CD14-positive monocyte (primary cell): ENCODE measurements at regions not wholly inside any gene's neighbourhood (a gene's known extent, or its start where the extent isn't known, plus 50 kb on each side); places are given as distances from the start of the nearest gene placed in this dataset.
A peak's percentile ranks its signal among the peaks of the same experiment; 100 is the strongest.

Experiments
- DNase-seq, 3 donors: peaks; one replicate each; pipeline ENCODE4 v3.0.0-alpha.2; 2011 to 2022
- H2AFZ ChIP-seq: 2 replicates; pipeline ENCODE4 v1.6.0; 2012; ENCODE audit warnings: mild to moderate bottlenecking, low read depth, low read length, inconsistent platforms; ENCODE audit not compliant: insufficient read depth, poor library complexity, severe bottlenecking
- H3K27ac ChIP-seq, 2 donors: 1 replicate in 1 of 2; 2 replicates in 1 of 2; pipeline ENCODE4 v1.5.1; 2012 to 2013; ENCODE audit warnings: low read length in 2 of 2, control low read depth in 1 of 2, inconsistent platforms in 1 of 2, low read depth in 1 of 2, mild to moderate bottlenecking in 1 of 2
- H3K27me3 ChIP-seq, 2 donors: one replicate each; pipeline versions ENCODE4 v1.6.0 to v1.6.1; 2011 to 2013; ENCODE audit warnings: low read length in 2 of 2; ENCODE audit not compliant: control insufficient read depth in 2 of 2, insufficient read depth in 2 of 2
- H3K36me3 ChIP-seq, 2 donors: replicated peaks in 1 of 2; 1 replicate in 1 of 2; 2 replicates in 1 of 2; pipeline versions ENCODE4 v1.5.1 to v1.6.1; 2012 to 2013; ENCODE audit warnings: low read length in 2 of 2, control low read depth in 1 of 2, inconsistent platforms in 1 of 2, mild to moderate bottlenecking in 1 of 2; ENCODE audit not compliant: insufficient read depth in 2 of 2, control insufficient read depth in 1 of 2
- H3K4me1 ChIP-seq, 2 donors: 1 replicate in 1 of 2; 2 replicates in 1 of 2; pipeline versions ENCODE4 v1.5.1 to v1.6.1; 2012 to 2013; ENCODE audit warnings: low read length in 2 of 2, control low read depth in 1 of 2, inconsistent platforms in 1 of 2, mild to moderate bottlenecking in 1 of 2, moderate library complexity in 1 of 2; ENCODE audit not compliant: insufficient read depth in 2 of 2, control insufficient read depth in 1 of 2
- H3K4me2 ChIP-seq: replicated peaks from 2 replicates; pipeline ENCODE3; 2012; ENCODE audit warnings: low read length, moderate library complexity, mild to moderate bottlenecking; ENCODE audit not compliant: poor library complexity, severe bottlenecking; ENCODE audit errors: extremely low read depth
- H3K4me3 ChIP-seq, 3 experiments: fragments of 200-600 bp in 1 of 3; sonication (generic) in 1 of 3; replicated peaks in 1 of 3; 1 replicate in 2 of 3; 2 replicates in 1 of 3; pipeline ENCODE4 v1.5.1; 2011 to 2013; ENCODE audit warnings: low read length in 3 of 3, mild to moderate bottlenecking in 3 of 3, control low read depth in 2 of 3, low read depth in 2 of 3, inconsistent platforms in 1 of 3, moderate library complexity in 1 of 3
- H3K79me2 ChIP-seq: 2 replicates; pipeline ENCODE4 v1.6.0; 2012; ENCODE audit warnings: mild to moderate bottlenecking, control low read depth, inconsistent platforms, low read length, moderate library complexity; ENCODE audit not compliant: insufficient read depth
- H3K9ac ChIP-seq: 2 replicates; pipeline ENCODE4 v1.6.0; 2017; ENCODE audit warnings: low read length, mild to moderate bottlenecking; ENCODE audit not compliant: insufficient read depth, poor library complexity, severe bottlenecking
- H3K9me3 ChIP-seq, 2 donors: replicated peaks in 1 of 2; 1 replicate in 1 of 2; 2 replicates in 1 of 2; pipeline versions ENCODE4 v1.5.1 to v1.6.1; 2012 to 2013; ENCODE audit warnings: low read length in 2 of 2, control low read depth in 1 of 2; ENCODE audit not compliant: control insufficient read depth in 1 of 2, insufficient read depth in 1 of 2
- H4K20me1 ChIP-seq: 2 replicates; pipeline ENCODE4 v1.6.0; 2012; ENCODE audit warnings: mild to moderate bottlenecking, low read length, control low read depth, moderate library complexity; ENCODE audit not compliant: insufficient read depth
- H3K27ac Mint-ChIP-seq, 7 donors: one replicate each; pipeline ENCODE4 v1.8.0; 2020; ENCODE audit warnings: mild to moderate bottlenecking in 7 of 7, mixed read lengths in 7 of 7, moderate library complexity in 6 of 7, inconsistent platforms in 2 of 7
- H3K27me3 Mint-ChIP-seq, 3 donors: one replicate each; pipeline ENCODE4 v1.8.0; 2021 to 2022; ENCODE audit warnings: low read depth in 3 of 3, mild to moderate bottlenecking in 3 of 3, mixed read lengths in 3 of 3, moderate library complexity in 3 of 3, inconsistent platforms in 1 of 3
- H3K36me3 Mint-ChIP-seq, 2 donors: one replicate each; pipeline ENCODE4 v1.8.0; 2020; ENCODE audit warnings: mixed read lengths in 2 of 2, inconsistent platforms in 1 of 2, mild to moderate bottlenecking in 1 of 2
- H3K4me1 Mint-ChIP-seq: one replicate; pipeline ENCODE4 v1.8.0; 2020; ENCODE audit warnings: mild to moderate bottlenecking, mixed read lengths
- H3K4me3 Mint-ChIP-seq, 2 donors: one replicate each; pipeline ENCODE4 v1.8.0; 2020; ENCODE audit warnings: mild to moderate bottlenecking in 2 of 2, mixed read lengths in 2 of 2, moderate library complexity in 1 of 2
- H3K9me3 Mint-ChIP-seq, 7 donors: one replicate each; pipeline ENCODE4 v1.8.0; 2020 to 2022; ENCODE audit warnings: mixed read lengths in 7 of 7, mild to moderate bottlenecking in 6 of 7, moderate library complexity in 6 of 7, inconsistent platforms in 2 of 7
- WGBS: methylation state at CpG from one replicate; pipeline ENCODE4 v1.1.5; 2013; ENCODE audit warnings: missing lambda C conversion rate; ENCODE audit not compliant: insufficient coverage; 5-methylcytosine and 5-hydroxymethylcytosine counted together
- intact Hi-C, 2 donors: fragments of 100-400 bp; cut with micrococcal nuclease; formaldehyde crosslinking; loops; one replicate each; pipeline versions ENCODE4 v1.15.0 to v1.15.1; 2023
- TF ChIP-seq, protein P1 (sequence below): fragments of 200-600 bp; IDR thresholded peaks from one replicate; pipeline ENCODE4 v1.8.0; 2022; ENCODE audit warnings: antibody characterized with exemption, mild to moderate bottlenecking

DNA sequence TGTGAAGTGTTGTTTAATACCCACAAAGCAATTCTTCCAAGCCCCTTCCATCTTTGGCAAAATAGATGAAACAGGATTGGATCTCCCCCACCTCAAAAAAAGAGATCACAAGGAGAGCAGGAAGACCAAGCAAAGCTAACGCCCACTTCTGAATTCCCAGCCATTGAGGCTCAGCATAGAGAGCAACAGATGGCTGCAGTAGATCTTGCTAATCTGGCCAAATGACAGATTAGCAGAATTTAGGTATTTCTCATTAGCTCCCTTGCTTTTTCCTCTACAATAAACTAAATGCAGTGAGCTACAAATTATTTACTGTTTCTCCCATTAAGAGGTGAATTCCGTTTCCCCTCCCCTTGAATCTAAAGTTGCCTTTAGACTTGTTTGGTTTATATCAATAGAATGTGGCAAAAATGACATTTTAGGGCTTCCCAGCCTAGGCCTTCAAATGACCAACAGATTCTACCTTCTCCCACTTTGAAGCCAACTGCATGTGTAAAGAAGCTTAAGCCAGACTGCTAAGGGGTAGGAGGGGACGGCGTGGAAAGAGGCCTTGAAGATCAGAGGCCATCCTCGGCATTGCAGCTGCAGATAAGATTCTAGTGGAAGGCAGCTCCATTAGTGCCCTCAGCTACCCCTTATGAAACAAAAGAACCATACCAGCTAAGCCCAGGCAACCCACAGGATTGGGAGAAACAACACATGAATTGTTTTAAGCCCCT, 56.8 kb upstream of the CPEB4 start:
- H3K4me3 Mint-ChIP-seq: no peak overlapping the region
- Histone ChIP-seq H3K27me3 (no peaks in the 10 kb centered on the region), H3K4me3 (no peak overlapping the region), H3K36me3 (no peaks in the 10 kb centered on the region), H2AFZ (no peak overlapping the region), H3K4me2 (no peak overlapping the region), H3K9ac (no peak overlapping the region), H3K79me2 (no peaks in the 10 kb centered on the region), H3K4me1 (peaks cover 60 to 66% of the 10 kb centered on the region in 2 donors), H4K20me1 (no peaks in the 10 kb centered on the region), H3K27ac (no peak overlapping the region), H3K9me3 (peaks cover 0 to 4% of the 10 kb centered on the region in 2 donors)
- intact Hi-C loops: no loop called here
- H3K36me3 Mint-ChIP-seq: no peaks in the 10 kb centered on the region
- 100% methylated on average over 1 of the region's 5 CpGs for WGBS
- TF ChIP-seq, protein P1, sequence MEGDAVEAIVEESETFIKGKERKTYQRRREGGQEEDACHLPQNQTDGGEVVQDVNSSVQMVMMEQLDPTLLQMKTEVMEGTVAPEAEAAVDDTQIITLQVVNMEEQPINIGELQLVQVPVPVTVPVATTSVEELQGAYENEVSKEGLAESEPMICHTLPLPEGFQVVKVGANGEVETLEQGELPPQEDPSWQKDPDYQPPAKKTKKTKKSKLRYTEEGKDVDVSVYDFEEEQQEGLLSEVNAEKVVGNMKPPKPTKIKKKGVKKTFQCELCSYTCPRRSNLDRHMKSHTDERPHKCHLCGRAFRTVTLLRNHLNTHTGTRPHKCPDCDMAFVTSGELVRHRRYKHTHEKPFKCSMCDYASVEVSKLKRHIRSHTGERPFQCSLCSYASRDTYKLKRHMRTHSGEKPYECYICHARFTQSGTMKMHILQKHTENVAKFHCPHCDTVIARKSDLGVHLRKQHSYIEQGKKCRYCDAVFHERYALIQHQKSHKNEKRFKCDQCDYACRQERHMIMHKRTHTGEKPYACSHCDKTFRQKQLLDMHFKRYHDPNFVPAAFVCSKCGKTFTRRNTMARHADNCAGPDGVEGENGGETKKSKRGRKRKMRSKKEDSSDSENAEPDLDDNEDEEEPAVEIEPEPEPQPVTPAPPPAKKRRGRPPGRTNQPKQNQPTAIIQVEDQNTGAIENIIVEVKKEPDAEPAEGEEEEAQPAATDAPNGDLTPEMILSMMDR: no peak
- peaks cover 68% of the 10 kb centered on the region for H3K4me1 Mint-ChIP-seq
- peaks cover 0 to 2% (median 0%) of the 10 kb centered on the region in 3 donors for H3K27me3 Mint-ChIP-seq
- H3K27ac Mint-ChIP-seq: no peak overlapping the region
- no peak for DNase-seq
- H3K9me3 Mint-ChIP-seq: peaks cover 0 to 5% (median 2%) of the 10 kb centered on the region in 7 donors

DNA sequence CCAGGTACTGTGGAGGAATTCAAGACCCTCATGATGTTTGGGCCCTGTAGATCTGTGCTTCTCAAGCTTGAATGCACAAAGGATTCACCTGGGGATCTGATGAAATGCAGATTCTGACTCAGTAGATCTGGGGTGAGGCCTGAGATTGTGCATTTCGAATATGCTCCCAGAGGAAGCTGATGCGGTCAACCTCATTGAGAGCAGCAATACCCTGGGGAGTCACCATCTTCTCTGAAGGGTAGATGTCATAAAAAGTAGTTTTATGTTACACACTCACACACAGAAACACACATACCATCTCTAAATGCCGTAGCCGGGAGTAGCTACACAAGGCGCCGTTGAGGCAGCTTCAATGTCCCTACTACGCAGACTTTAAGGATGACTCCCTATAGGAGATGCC, 55.8 kb upstream of the CPEB4 start:
- peaks cover 63 to 68% of the 10 kb centered on the region in 2 donors for H3K4me1 ChIP-seq
- H3K36me3 ChIP-seq: no peaks in the 10 kb centered on the region
- DNase-seq: no peak
- no CpG with 5 or more reads among the region's 7 CpGs for WGBS
- Mint-ChIP-seq H3K4me3 (no peak overlapping the region), H3K36me3 (no peaks in the 10 kb centered on the region), H3K9me3 (peaks cover 0 to 5% (median 2%) of the 10 kb centered on the region in 7 donors), H3K4me1 (peaks cover 74% of the 10 kb centered on the region), H3K27ac (peak overlapping the region in 4 of 7 donors; percentile 33 to 82 (median 72)), H3K27me3 (peaks cover 0 to 2% (median 0%) of the 10 kb centered on the region in 3 donors)
- no peak overlapping the region for H2AFZ ChIP-seq
- H3K4me2 ChIP-seq: peak overlapping the region; percentile 40
- H3K79me2 ChIP-seq: no peaks in the 10 kb centered on the region
- no peaks in the 10 kb centered on the region for H4K20me1 ChIP-seq
- no peaks in the 10 kb centered on the region for H3K27me3 ChIP-seq
- TF ChIP-seq, protein P1: no peak
- peaks cover 0 to 4% of the 10 kb centered on the region in 2 donors for H3K9me3 ChIP-seq
- H3K9ac ChIP-seq: no peak overlapping the region
- peak overlapping the region in 1 of 2 donors; percentile 51 for H3K27ac ChIP-seq
- intact Hi-C loops: no loop called here
- peak overlapping the region in 1 of 3 experiments; percentile 14 for H3K4me3 ChIP-seq
